ENCODE measurements at regions not wholly inside any gene's neighbourhood (a gene's known extent, or its start where the extent isn't known, plus 50 kb on each side); places are given as distances from the start of the nearest gene placed in this dataset.

- Mint-ChIP-seq H3K27ac (no peak overlapping the region), H3K4me1 (0 out of 4 replicates have a peak, but pooled peaks cover 0 to 3% of the 10 kb centered on the region in 2 experiments), H3K9me3 (no peaks in the 10 kb centered on the region), H3K27me3 (ENCODE audit: low read depth) (no peaks in the 10 kb centered on the region), H3K36me3 (ENCODE audit: insufficient read depth in 1 of 3, low read depth in 3 of 3) (no peaks in the 10 kb centered on the region), H3K4me3 (no peak overlapping the region)
- Histone ChIP-seq H3K14ac (ENCODE audit: insufficient read depth, low read length) (no peak overlapping the region), H3K4me1 (ENCODE audit: insufficient read depth, low read length) (no peaks in the 10 kb centered on the region), H4K8ac (replicated peaks; ENCODE audit: insufficient read length, low read depth, low read length) (no peak overlapping the region), H3K79me1 (ENCODE audit: insufficient read depth, low read depth, low read length, poor library complexity, severe bottlenecking) (no peaks in the 10 kb centered on the region), H4K91ac (ENCODE audit: insufficient read length, low read depth, low read length) (no peak overlapping the region), H3K56ac (ENCODE audit: insufficient read length, low read depth, low read length) (no peak overlapping the region), H3K9ac (ENCODE audit: extremely low read depth, insufficient read length, low read length) (no peak overlapping the region), H2AK5ac (ENCODE audit: insufficient read length, low read length) (no peak overlapping the region), H2AFZ (ENCODE audit: low read length) (no peak overlapping the region), H3K4ac (ENCODE audit: low read depth, low read length) (no peak overlapping the region), H3T11ph (ENCODE audit: low read length) (no peak overlapping the region), H3K23ac (ENCODE audit: insufficient read length, low read depth, low read length) (no peak overlapping the region), H2BK15ac (ENCODE audit: low read depth, low read length) (no peak overlapping the region), H3K9me3 (ENCODE audit: control insufficient read depth, low read depth, low read length) (no peaks in the 10 kb centered on the region), H2BK120ac (ENCODE audit: low read depth, low read length, poor library complexity, severe bottlenecking) (no peak overlapping the region), H3K79me2 (ENCODE audit: insufficient read depth, low read length) (no peaks in the 10 kb centered on the region), H3K4me2 (ENCODE audit: insufficient read depth, insufficient read length, low read length) (no peak overlapping the region), H4K5ac (ENCODE audit: insufficient read length, low read depth, low read length) (no peak overlapping the region), H2BK5ac (ENCODE audit: insufficient read length, low read length) (no peak overlapping the region), H2BK12ac (ENCODE audit: insufficient read length, low read depth, low read length) (no peak overlapping the region), H3K27ac (ENCODE audit: insufficient read length, low read depth, low read length) (no peak overlapping the region), H3K23me2 (ENCODE audit: insufficient read length, low read depth, low read length, poor library complexity, severe bottlenecking) (no peaks in the 10 kb centered on the region), H3K27me3 (ENCODE audit: insufficient read depth, low read length) (no peaks in the 10 kb centered on the region), H3K18ac (ENCODE audit: insufficient read length, low read depth, low read length) (no peak overlapping the region), H4K20me1 (ENCODE audit: control insufficient read depth, insufficient read depth, insufficient read length) (no peaks in the 10 kb centered on the region), H2BK20ac (ENCODE audit: low read depth, low read length, poor library complexity, severe bottlenecking) (no peak overlapping the region)
- no peak for DNase-seq
- no peak for TF ChIP-seq CTCF (conservative IDR thresholded peaks at IDR 0.05)
Measured at GRCh38 chr3:22189616-22190015, 438.6 kb upstream of the ZNF385D start.
